ENCODE measurements at regions not wholly inside any gene's neighbourhood (a gene's known extent, or its start where the extent isn't known, plus 50 kb on each side); places are given as distances from the start of the nearest gene placed in this dataset.

GRCh38 chr6:132061381-132061780 is 110.2 kb upstream of the CCN2 start:
- no peak for TF ChIP-seq ESRRA (IDR thresholded peaks at IDR 0.05; ENCODE audit: low read length)
- TF ChIP-seq CEBPZ (IDR thresholded peaks at IDR 0.05; ENCODE audit: low read depth, low read length), result no peak
- TF ChIP-seq RAD21 (IDR thresholded peaks at IDR 0.05; ENCODE audit: insufficient read depth, low read depth, low read length), result no peak
- TF ChIP-seq NR2C2 (IDR thresholded peaks at IDR 0.05; ENCODE audit: borderline replicate concordance, control insufficient read depth, insufficient read length, low read depth), result no peak

Data from GM12878 (cell line).